Keratinocyte (primary cell): ENCODE measurements at regions not wholly inside any gene's neighbourhood (a gene's known extent, or its start where the extent isn't known, plus 50 kb on each side); places are given as distances from the start of the nearest gene placed in this dataset.

ENCODE experiments used
- DNase-seq: peaks from one replicate; pipeline ENCODE4 v3.0.0-alpha.2; 2011; ENCODE audit warnings: low read depth, missing footprints, low spot score
- FAIRE-seq: peaks from 2 replicates; lab custom pipeline; 2011; peaks lifted over from hg19 to GRCh38; lab: Jason Lieb, UNC
- H2AFZ ChIP-seq: 2 replicates; pipeline ENCODE4 v1.6.0; 2012; ENCODE audit warnings: low read length, control low read depth, inconsistent platforms; ENCODE audit not compliant: control insufficient read depth
- H3K27ac ChIP-seq: 2 replicates; pipeline ENCODE4 v1.5.1; 2011; ENCODE audit warnings: low read length; ENCODE audit not compliant: control insufficient read depth, insufficient read depth
- H3K27me3 ChIP-seq: 3 replicates; pipeline ENCODE4 v1.6.0; 2011; ENCODE audit warnings: low read length; ENCODE audit not compliant: control insufficient read depth, insufficient read depth; ENCODE audit errors: extremely low read depth
- H3K36me3 ChIP-seq, 2 experiments: 2 replicates in 1 of 2; 3 replicates in 1 of 2; pipeline ENCODE4 v1.5.1; 2011; ENCODE audit warnings: low read length in 2 of 2, mild to moderate bottlenecking in 1 of 2; ENCODE audit not compliant: control insufficient read depth in 2 of 2, insufficient read depth in 2 of 2; ENCODE audit errors: extremely low read depth in 1 of 2
- H3K4me1 ChIP-seq: 3 replicates; pipeline ENCODE4 v1.5.1; 2011; ENCODE audit warnings: low read length; ENCODE audit not compliant: control insufficient read depth, insufficient read depth; ENCODE audit errors: extremely low read depth
- H3K4me2 ChIP-seq: 3 replicates; pipeline ENCODE4 v1.6.0; 2011; ENCODE audit warnings: low read depth, low read length; ENCODE audit not compliant: control insufficient read depth, insufficient read depth; ENCODE audit errors: extremely low read depth
- H3K4me3 ChIP-seq, 3 experiments: fragments of 200-600 bp in 1 of 3; sonication (generic) in 1 of 3; 2 replicates in 2 of 3; 3 replicates in 1 of 3; pipeline ENCODE4 v1.5.1; 2011 to 2016; ENCODE audit warnings: low read length in 3 of 3, mild to moderate bottlenecking in 3 of 3, control low read depth in 2 of 3, inconsistent platforms in 1 of 3, low read depth in 1 of 3, mixed read lengths in 1 of 3, mixed run types in 1 of 3, moderate library complexity in 1 of 3; ENCODE audit not compliant: control insufficient read depth in 2 of 3, insufficient read depth in 2 of 3; ENCODE audit errors: extremely low read depth in 1 of 3
- H3K79me2 ChIP-seq: 2 replicates; pipeline ENCODE4 v1.6.0; 2012; ENCODE audit warnings: low read length; ENCODE audit not compliant: control insufficient read depth, insufficient read depth
- H3K9ac ChIP-seq: 3 replicates; pipeline ENCODE4 v1.6.0; 2011; ENCODE audit warnings: low read length; ENCODE audit not compliant: control insufficient read depth, insufficient read depth; ENCODE audit errors: extremely low read depth
- H3K9me1 ChIP-seq: 3 replicates; pipeline ENCODE4 v1.6.0; 2011; ENCODE audit warnings: low read length; ENCODE audit not compliant: control insufficient read depth, insufficient read depth; ENCODE audit errors: extremely low read depth
- H3K9me3 ChIP-seq: 2 replicates; pipeline ENCODE4 v1.5.1; 2012; ENCODE audit warnings: low read depth, low read length; ENCODE audit not compliant: control insufficient read depth
- H4K20me1 ChIP-seq: 3 replicates; pipeline ENCODE4 v1.6.0; 2011; ENCODE audit warnings: low read length; ENCODE audit not compliant: control insufficient read depth, insufficient read depth; ENCODE audit errors: extremely low read depth
- EZH2 ChIP-seq: IDR thresholded peaks from one replicate; pipeline ENCODE4 v1.6.1; 2012; ENCODE audit warnings: inconsistent platforms, mild to moderate bottlenecking, low read length, moderate library complexity
- dilution Hi-C: fragments of 300-500 bp; cut with MboI; formaldehyde crosslinking; loops from one replicate; pipeline ENCODE4 v1.7.0; 2020; ENCODE audit warnings: low sequenced_read_pairs; ENCODE audit not compliant: extremely low pct_ligation_motif_present
- TF ChIP-seq, protein P1 (sequence below), 3 experiments: IDR thresholded peaks in 1 of 3; conservative IDR thresholded peaks in 1 of 3; optimal IDR thresholded peaks in 1 of 3; 2 replicates in 2 of 3; 3 replicates in 1 of 3; pipeline versions ENCODE3 to v1.5.1; 2011; ENCODE audit warnings: low read length in 3 of 3, mild to moderate bottlenecking in 3 of 3, moderate library complexity in 2 of 3, control low read depth in 1 of 3, inconsistent platforms in 1 of 3; ENCODE audit not compliant: insufficient read depth in 2 of 3; ENCODE audit errors: extremely low read depth in 1 of 3

DNA sequence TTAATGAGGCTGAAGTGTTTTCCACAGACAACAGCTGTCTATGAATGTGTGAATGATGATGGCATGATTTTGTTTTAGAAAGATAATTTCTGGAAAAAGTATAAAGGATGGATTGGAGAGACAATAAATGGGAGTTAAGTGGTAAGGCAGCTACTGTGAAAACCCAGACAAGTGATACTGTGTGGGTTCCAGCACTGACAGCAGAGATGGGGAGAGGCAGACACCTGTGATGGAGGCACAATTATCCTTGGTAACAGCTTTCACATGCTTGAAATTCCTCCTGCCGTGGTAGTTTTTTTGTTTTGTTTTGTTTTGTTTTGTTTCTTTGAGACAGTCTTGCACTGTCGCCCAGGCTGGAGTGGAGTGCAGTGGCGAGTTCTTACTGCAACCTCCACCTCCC lies 189.3 kb downstream of the DEPDC1B start:
- Histone ChIP-seq H3K4me3 (no peak overlapping the region), H3K4me2 (no peak overlapping the region), H3K27me3 (no peaks in the 10 kb centered on the region), H3K4me1 (no peaks in the 10 kb centered on the region), H3K79me2 (no peaks in the 10 kb centered on the region), H3K9me3 (no peaks in the 10 kb centered on the region), H4K20me1 (no peaks in the 10 kb centered on the region), H2AFZ (no peak overlapping the region), H3K27ac (no peak overlapping the region), H3K36me3 (no peaks in the 10 kb centered on the region), H3K9ac (no peak overlapping the region), H3K9me1 (no peaks in the 10 kb centered on the region)
- FAIRE-seq (no peak), DNase-seq (no peak)
- dilution Hi-C loops = no loop called here
- TF ChIP-seq, protein P1, sequence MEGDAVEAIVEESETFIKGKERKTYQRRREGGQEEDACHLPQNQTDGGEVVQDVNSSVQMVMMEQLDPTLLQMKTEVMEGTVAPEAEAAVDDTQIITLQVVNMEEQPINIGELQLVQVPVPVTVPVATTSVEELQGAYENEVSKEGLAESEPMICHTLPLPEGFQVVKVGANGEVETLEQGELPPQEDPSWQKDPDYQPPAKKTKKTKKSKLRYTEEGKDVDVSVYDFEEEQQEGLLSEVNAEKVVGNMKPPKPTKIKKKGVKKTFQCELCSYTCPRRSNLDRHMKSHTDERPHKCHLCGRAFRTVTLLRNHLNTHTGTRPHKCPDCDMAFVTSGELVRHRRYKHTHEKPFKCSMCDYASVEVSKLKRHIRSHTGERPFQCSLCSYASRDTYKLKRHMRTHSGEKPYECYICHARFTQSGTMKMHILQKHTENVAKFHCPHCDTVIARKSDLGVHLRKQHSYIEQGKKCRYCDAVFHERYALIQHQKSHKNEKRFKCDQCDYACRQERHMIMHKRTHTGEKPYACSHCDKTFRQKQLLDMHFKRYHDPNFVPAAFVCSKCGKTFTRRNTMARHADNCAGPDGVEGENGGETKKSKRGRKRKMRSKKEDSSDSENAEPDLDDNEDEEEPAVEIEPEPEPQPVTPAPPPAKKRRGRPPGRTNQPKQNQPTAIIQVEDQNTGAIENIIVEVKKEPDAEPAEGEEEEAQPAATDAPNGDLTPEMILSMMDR (optimal IDR thresholded peaks at IDR 0.05 in 1 of 3, IDR thresholded peaks at IDR 0.05 in 1 of 3, conservative IDR thresholded peaks at IDR 0.05 in 1 of 3; ENCODE audit: extremely low read depth in 1 of 3, insufficient read depth in 2 of 3, low read length in 3 of 3) = no peak
- TF ChIP-seq EZH2 = no peak

DNA sequence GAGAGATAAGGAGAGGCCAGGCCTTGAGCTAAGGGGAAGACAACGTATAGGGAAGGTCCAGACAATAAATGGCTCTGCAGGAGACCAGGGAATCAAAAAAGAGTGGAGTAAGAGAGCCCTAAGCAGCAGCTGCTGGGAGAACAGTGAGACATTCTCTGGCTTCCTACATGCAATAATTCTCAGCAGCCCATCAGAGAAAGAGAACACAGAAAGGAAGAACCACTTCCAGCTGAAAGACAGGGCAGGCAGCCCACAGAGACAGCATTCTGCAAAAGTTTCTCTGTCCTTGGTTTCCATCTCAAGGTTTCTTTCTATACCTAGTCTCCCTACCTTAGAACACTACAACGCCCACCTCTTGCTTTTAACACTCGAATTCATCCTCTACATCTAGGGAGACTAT lies 189.9 kb downstream of the DEPDC1B start:
- FAIRE-seq = no peak
- dilution Hi-C loops = no loop called here

DNA sequence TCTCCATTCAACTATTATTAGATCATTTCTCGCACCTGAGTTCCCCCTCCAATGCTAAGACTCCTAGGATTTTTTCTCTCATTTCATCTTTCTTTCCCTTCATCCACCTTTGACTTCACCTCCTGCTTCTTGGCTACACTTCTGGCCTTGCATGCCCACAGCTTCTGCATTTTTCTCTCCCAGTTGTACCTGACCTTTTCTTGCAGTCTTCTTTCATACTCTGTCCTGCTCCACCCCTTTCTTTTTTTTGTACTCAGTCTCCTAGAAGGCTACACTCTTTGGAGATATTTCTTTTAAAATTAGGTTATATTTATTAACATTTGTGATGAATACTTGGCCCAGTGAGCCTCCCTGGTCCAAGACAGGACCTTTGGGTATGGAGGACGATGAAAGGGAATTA lies 190.4 kb downstream of the DEPDC1B start:
- H3K4me2 ChIP-seq = no peak overlapping the region
- H3K9me3 ChIP-seq = no peaks in the 10 kb centered on the region
- H2AFZ ChIP-seq = no peak overlapping the region
- DNase-seq (no peak), FAIRE-seq (no peak)
- dilution Hi-C loops = no loop called here
- TF ChIP-seq, protein P1 (optimal IDR thresholded peaks at IDR 0.05 in 1 of 3, IDR thresholded peaks at IDR 0.05 in 1 of 3, conservative IDR thresholded peaks at IDR 0.05 in 1 of 3; ENCODE audit: extremely low read depth in 1 of 3, insufficient read depth in 2 of 3, low read length in 3 of 3) = no peak
- TF ChIP-seq EZH2 = no peak
- no peaks in the 10 kb centered on the region for H3K4me1 ChIP-seq
- H4K20me1 ChIP-seq = no peaks in the 10 kb centered on the region
- H3K27me3 ChIP-seq = no peaks in the 10 kb centered on the region
- no peaks in the 10 kb centered on the region for H3K9me1 ChIP-seq
- H3K4me3 ChIP-seq = no peak overlapping the region
- no peak overlapping the region for H3K9ac ChIP-seq
- H3K36me3 ChIP-seq = no peaks in the 10 kb centered on the region
- no peak overlapping the region for H3K27ac ChIP-seq
- no peaks in the 10 kb centered on the region for H3K79me2 ChIP-seq

More for the DNA sequence above, 189.9 kb downstream of the DEPDC1B start:
- H3K9me1 ChIP-seq = no peaks in the 10 kb centered on the region
- no peak overlapping the region for H2AFZ ChIP-seq
- H3K4me1 ChIP-seq = no peaks in the 10 kb centered on the region
- no peaks in the 10 kb centered on the region for H3K9me3 ChIP-seq
- no peaks in the 10 kb centered on the region for H4K20me1 ChIP-seq
- H3K4me3 ChIP-seq = no peak overlapping the region
- no peak for DNase-seq
- H3K27me3 ChIP-seq = no peaks in the 10 kb centered on the region
- H3K4me2 ChIP-seq = no peak overlapping the region
- no peak overlapping the region for H3K27ac ChIP-seq
- H3K36me3 ChIP-seq = no peaks in the 10 kb centered on the region
- TF ChIP-seq EZH2 = no peak
- H3K79me2 ChIP-seq = no peaks in the 10 kb centered on the region
- no peak overlapping the region for H3K9ac ChIP-seq
